SK-N-SH (cell line): ENCODE measurements at regions not wholly inside any gene's neighbourhood (a gene's known extent, or its start where the extent isn't known, plus 50 kb on each side); places are given as distances from the start of the nearest gene placed in this dataset.
"Not testable (repeated sequence)": the region's sequence is repeated elsewhere in the genome, so short reads cannot be mapped to it uniquely, and the experiment has no call there.

Experiments
- CTCF ChIP-seq: fragments of 200-600 bp; sonication (generic); IDR thresholded peaks from 2 replicates; pipeline ENCODE4 v1.6.1; 2017; ENCODE audit warnings: antibody characterized with exemption, mild to moderate bottlenecking, moderate library complexity
- EP300 ChIP-seq, 2 experiments: IDR thresholded peaks; 2 replicates each; pipeline versions ENCODE4 v1.4.0 to v1.6.1; 2012; ENCODE audit warnings: borderline replicate concordance in 1 of 2, low read depth in 1 of 2, low read length in 1 of 2
- MAX ChIP-seq: IDR thresholded peaks from 2 replicates; pipeline ENCODE4 v1.4.0; 2012; ENCODE audit warnings: low read depth
- MXI1 ChIP-seq: IDR thresholded peaks from 2 replicates; pipeline ENCODE4 v1.6.1; 2012; ENCODE audit warnings: mild to moderate bottlenecking, low read depth, low read length, improper control_type of control experiment
- NRF1 ChIP-seq: IDR thresholded peaks from 2 replicates; pipeline ENCODE4 v1.6.1; 2012; ENCODE audit warnings: low read depth, mild to moderate bottlenecking, low read length
- POLR2AphosphoS5 ChIP-seq: IDR thresholded peaks from 2 replicates; pipeline ENCODE4 v1.6.1; 2012; ENCODE audit warnings: low read depth, low read length
- RAD21 ChIP-seq: IDR thresholded peaks from 2 replicates; pipeline ENCODE4 v1.6.1; 2012; ENCODE audit warnings: mild to moderate bottlenecking, low read length
- TCF12 ChIP-seq: IDR thresholded peaks from 2 replicates; pipeline ENCODE4 v1.4.0; 2012
- TF ChIP-seq, protein P1 (sequence below): IDR thresholded peaks from 2 replicates; pipeline ENCODE4 v1.6.1; 2012; ENCODE audit warnings: mild to moderate bottlenecking, low read depth, low read length, moderate library complexity

- not testable (repeated sequence) for TF ChIP-seq MXI1; EP300 (IDR thresholded peaks at IDR 0.05; ENCODE audit: borderline replicate concordance in 1 of 2, low read depth in 1 of 2, low read length in 1 of 2); POLR2AphosphoS5; RAD21; MAX; TCF12; NRF1; CTCF
- TF ChIP-seq, protein P1, sequence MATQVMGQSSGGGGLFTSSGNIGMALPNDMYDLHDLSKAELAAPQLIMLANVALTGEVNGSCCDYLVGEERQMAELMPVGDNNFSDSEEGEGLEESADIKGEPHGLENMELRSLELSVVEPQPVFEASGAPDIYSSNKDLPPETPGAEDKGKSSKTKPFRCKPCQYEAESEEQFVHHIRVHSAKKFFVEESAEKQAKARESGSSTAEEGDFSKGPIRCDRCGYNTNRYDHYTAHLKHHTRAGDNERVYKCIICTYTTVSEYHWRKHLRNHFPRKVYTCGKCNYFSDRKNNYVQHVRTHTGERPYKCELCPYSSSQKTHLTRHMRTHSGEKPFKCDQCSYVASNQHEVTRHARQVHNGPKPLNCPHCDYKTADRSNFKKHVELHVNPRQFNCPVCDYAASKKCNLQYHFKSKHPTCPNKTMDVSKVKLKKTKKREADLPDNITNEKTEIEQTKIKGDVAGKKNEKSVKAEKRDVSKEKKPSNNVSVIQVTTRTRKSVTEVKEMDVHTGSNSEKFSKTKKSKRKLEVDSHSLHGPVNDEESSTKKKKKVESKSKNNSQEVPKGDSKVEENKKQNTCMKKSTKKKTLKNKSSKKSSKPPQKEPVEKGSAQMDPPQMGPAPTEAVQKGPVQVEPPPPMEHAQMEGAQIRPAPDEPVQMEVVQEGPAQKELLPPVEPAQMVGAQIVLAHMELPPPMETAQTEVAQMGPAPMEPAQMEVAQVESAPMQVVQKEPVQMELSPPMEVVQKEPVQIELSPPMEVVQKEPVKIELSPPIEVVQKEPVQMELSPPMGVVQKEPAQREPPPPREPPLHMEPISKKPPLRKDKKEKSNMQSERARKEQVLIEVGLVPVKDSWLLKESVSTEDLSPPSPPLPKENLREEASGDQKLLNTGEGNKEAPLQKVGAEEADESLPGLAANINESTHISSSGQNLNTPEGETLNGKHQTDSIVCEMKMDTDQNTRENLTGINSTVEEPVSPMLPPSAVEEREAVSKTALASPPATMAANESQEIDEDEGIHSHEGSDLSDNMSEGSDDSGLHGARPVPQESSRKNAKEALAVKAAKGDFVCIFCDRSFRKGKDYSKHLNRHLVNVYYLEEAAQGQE = not testable (repeated sequence)
These were observed 93.2 kb upstream of the MYO3A start for GRCh38 chr10:25840875-25841274.
